ENCODE measurements at regions not wholly inside any gene's neighbourhood (a gene's known extent, or its start where the extent isn't known, plus 50 kb on each side); places are given as distances from the start of the nearest gene placed in this dataset.

DNA sequence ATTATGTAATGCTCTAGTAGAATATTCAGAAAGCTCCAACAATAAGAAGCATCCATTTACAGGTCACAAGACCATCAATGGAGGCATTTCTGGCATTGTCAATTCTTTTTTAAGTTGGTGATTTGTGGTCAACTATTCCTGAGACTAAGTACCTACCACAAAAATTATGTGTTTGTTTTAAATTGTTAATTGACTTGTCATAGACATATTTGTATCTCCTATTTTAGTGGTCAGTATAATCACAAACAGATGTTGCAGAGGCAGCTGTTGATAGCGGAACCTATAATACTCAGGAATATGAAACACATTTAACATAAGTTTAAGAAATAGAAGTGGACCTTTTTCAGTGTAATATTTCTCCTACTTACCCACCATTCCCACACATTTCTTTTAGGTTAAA lies 430.1 kb downstream of the CCDC85A start:
- no peak for DNase-seq (ENCODE audit: low read depth in 2 of 2)

DNA sequence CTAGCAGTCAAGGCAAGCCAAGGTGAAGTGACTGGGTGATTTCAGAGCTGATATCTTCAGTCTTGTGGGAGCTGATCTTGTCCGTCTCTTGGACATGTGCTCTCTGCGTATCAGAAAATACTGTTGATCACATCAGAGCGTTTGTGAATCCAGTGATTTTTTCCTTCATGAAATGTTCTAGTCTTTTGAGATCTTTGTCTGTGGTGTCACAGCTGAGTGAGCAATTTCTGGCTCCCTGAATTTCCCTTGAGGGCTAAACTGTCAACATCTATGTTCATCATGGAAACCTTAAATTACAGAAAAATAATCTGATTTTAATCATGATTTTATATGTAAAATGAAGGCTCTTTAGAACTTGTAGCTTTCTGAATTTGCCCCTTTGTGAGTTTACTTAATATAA lies 432.0 kb downstream of the CCDC85A start:
- DNase-seq (ENCODE audit: low read depth in 2 of 2) = no peak

DNA sequence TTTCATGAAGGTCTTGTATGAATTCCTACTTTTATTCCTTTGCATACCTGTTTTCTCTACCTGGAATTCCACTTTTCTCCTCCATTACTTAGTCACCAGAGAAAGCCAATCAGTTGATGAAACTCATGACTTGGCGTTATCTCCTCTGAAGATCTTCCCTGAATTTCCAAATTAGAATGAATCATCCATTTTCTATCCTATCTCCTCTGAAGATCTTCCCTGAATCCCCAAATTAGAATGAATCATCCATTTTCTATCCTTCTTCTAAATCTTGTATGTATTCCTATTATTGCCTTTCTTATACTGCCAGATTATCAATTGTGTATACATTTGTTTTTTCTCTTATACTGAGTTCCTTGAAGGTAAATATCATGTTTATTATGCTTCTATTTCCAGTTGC lies 440.4 kb downstream of the CCDC85A start:
- no peak for DNase-seq (ENCODE audit: low read depth in 2 of 2)

DNA sequence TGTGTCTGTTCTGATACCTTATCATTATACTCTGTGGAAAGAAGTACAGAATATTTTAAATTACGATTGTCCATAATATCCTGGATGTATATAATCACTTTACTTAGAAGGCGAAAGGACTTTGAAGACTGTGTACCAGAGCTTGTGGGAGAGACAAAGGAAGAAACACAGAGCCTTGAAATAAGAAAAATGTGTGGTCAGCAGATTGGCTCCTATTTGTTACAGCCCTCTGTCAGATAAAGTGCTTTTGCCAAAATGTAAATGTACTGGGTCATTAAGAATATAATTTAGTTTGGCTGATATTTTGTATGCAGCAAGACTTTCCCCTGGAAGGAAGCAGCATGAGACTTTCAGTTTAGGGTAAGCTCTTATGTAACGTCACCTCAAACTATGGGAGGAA lies 443.1 kb downstream of the CCDC85A start:
- no peak for DNase-seq (ENCODE audit: low read depth in 2 of 2)

DNA sequence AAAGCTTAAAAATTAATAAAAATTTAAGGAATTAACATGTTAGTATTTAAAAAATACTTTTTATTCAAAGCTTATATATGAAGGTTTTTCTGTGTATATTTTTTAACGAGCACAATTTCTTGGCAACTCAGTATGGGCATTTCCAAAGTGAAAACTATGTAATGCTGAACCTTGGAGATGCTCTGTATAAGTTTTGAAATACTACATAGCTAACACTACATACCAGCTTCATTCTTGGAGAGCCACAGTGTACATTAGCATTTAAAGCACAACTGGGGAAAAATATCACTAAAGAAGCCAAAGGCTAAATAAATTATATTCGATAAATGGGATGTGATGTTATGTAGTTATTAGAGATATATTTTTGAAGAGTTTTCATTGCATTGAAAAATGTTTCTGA lies 446.5 kb downstream of the CCDC85A start:
- DNase-seq (ENCODE audit: low read depth in 2 of 2) = no peak

DNA sequence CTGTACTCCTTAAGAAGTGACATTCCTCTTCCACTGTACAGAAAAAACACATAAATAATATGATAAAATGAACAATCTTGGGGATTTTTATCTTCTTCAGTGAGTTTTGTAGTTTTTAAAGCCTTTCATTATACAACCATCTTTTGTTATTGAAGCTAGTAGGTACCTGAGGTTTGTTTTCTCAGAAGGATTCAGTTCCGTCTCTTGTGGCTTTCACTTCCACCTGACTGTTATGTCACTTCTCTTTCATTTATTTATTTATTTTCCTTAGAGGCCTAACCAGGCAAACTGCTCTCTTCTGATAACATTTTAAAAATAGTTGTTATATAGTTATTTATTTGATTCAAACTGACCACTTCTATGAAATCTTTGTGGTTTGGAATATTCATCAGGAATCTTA lies 464.2 kb downstream of the CCDC85A start:
- DNase-seq (ENCODE audit: low read depth in 2 of 2) = no peak

DNA sequence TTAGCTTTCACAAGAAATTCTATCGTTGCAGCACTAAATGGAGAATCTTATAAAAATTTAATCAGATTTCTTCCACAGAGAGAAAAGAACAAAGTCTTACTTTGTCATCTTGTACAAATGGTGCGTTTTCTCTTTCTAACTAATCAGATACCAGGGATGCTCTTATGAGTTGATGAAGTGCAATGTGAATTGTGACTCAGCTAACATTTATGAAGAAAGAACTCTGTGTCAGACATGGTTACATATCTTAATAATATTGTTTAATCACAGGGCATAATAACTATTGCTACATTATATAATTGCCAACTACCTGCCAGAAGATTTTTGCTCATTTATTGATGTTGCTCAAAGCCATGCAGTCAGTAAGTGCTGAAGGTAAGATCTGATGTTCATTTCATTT lies 465.0 kb downstream of the CCDC85A start:
- no peak for DNase-seq (ENCODE audit: low read depth in 2 of 2)

DNA sequence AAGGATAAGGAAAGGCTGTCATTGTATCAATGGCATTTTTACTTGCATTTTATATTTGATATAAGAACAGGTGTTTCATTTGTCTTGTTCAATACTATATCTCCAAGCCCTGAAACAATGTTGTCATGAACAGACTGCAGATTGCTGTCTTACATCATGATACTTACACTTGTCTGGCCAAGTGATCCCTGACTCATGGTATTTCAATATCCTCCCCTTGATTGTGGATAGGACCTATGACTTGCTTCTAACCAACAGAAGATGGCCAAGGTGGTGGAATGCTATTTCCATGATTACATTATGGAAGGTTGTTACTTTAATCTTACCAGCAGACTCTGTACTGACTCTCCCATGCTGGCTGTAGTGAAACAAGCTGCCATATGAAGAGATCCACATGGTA lies 471.1 kb downstream of the CCDC85A start:
- no peak for DNase-seq (ENCODE audit: low read depth in 2 of 2)

DNA sequence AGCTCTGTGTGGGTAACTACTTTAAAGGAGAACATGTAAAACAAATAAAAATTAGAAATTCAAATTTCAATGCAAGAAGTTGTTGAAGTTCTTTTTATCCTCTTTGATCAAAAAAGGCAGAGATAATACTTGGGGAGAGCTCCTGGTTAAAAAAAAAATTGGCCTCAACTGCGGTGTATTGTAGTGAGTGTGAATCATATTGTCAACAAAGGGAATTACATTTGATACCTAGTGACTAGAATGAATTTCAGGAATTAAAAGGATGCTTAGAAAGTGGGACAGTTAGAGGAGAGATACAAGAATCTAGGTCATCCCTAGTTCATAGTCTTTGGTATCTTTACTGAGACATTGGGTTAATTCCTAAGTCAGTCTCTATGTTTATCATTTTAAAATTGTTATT lies 473.0 kb downstream of the CCDC85A start:
- DNase-seq (ENCODE audit: low read depth in 2 of 2) = no peak

DNA sequence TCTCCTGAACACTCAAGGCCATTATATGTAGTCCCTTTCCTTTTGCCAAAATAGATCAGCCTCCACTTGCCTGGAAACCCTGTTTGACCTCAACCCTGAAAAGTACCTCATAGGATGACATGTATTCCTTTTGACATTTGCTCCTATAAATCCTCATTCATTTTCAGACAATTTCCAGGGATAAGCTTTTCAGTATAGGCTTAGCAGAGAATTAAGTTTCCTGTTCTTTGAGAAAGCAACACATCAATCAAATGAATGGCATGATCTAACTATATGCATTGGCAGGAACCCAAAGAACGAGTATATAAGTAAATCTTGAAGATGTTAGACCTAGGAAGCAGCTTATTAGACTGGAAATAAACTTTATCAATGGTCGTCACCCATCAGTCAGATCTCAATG lies 483.0 kb downstream of the CCDC85A start:
- DNase-seq (ENCODE audit: low read depth in 2 of 2) = no peak

DNA sequence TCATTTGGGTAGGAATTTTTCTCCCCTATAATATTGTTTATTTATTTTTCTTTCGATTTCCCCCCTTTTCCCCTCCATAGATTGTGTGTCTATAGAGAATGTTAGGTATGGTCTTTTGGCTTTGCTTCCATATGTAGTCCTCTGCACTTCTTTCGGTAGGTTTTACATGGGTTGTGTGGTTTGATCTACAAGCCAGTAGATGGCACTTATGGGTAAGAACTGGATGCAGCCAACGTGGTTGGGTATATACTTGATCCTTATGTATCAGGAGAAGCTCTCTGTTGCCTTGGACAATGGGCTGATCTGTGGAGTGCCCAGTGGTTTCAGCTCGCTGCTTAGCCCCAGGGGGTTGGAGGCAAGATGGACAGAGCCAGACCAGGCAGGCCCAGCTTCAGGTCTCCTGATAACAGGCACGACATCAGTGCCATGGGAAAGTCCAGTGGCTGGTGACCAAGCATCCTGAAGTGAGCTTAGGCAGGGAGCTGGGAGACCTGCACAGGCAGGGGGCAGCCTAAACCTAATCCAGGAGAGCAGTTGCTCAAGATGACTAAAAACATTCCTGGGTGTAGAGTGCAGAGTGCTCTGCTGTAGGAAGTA lies 488.3 kb downstream of the CCDC85A start:
- DNase-seq (ENCODE audit: low read depth in 2 of 2) = no peak

DNA sequence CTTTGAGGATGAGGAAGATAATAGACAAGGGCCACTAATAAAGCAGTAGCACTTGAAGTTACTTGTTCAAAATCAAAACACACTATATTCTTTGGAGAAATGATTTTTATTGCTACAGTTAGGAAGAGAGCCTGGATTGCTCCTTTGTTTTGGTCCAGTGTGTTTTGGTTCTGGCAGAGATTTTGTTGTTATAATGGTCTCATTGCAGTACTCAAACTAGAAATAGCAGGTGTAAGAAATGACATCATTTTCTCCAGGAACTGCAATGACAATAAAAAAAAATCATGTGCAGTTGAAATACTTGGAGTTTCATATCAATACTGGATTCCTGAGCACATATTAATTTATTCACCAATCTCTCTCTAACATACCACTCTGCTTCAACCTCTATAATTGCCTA lies 490.3 kb downstream of the CCDC85A start:
- DNase-seq (ENCODE audit: low read depth in 2 of 2) = no peak

DNA sequence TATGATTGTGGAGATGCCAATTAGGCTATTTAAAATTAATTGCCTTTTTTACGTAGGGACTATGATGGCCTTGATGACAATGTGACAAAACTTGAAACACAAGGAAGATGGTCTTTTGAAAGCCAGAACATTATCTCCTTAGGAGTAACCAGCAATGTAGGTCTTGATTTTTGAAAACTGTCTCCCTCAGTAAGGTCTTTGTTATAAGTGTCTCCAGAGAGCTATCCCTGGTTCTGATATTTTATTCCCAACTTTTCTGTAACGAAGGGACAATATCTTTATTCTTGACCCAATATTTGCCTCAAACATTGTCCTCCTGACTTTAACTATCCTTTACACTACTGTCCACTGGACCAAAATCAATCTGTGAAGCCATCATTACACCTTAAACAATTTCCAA lies 493.2 kb downstream of the CCDC85A start:
- no peak for DNase-seq (ENCODE audit: low read depth in 2 of 2)

DNA sequence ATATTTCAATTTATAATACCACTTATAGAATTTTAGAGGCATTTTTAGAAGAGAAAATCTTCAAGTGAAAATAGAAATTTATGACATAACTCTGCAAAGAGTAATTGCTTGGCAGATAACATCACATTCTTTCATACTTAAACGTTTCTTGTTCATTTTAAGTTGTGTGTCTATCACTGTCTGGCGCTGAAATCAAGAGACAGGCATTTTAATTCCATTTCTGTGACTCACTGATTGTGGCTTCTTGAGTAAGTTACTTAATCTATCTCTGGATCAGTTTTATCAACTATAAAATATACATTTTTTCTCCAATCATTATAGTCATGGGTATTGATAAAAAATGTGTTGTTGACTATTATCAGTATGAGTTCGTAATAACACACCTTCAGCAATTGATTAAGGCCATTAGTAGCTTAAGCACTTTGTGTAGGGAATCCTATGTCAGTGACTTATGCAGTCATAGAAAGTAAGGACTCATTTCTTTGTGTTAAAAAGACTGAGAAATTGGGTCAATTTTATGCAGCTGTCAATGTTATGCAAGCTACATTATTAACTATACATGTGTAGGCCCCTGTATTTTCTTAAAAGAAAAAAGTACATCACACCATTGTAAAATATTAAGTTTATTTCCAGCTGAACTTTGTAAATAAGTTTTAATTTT lies 497.3 kb downstream of the CCDC85A start:
- no peak for DNase-seq (ENCODE audit: low read depth in 2 of 2)

DNA sequence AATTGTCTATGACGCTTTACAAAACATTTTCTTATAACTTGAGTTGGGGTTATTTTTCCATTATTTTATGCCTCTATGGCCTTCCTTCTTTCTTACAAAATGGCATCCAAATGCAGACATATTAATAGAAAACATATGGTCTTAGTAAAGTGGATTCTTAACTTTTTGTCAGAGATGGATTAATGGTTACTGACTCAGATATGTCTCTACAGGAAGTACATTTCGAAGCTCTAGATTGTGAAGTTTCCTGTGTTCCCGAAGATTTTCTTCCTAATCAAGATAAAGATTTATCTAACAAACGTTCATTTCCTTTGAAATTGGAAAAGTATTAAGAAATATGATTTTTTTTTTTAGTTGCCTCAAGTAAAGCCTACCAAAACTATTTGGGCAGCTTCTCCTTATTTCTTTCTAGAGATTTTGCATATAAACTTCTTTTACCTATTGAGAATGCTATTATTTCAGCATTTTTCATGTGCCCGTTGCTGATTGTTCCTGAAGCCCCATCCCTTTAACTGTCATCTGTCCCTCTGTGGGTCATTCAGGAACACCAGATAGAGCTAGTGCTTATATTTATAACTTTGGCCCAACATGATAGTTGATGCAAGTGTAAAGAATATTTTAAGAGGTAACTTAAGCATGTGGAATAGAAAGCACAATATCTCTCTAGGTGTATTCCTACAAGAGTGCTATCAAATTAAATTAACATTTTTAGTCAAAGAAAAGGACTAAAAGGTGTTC lies 498.0 kb downstream of the CCDC85A start:
- no peak for DNase-seq (ENCODE audit: low read depth in 2 of 2)

DNA sequence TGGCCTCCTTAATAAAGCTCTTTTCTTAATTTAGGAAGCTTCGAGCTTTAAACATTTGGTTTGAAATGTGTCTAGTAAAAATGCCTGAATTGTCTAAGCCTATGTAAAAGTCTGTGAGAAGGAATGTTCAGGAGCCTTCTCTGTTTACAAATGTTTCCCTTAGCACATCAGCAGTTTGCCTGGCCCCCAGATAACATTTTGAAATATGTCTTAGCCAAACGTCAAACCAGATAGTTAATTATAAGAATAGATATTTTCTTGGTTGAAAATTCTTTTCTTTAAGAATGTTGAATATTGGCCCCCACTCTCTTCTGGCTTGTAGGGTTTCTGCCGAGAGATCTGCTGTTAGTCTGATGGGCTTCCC lies 498.6 kb downstream of the CCDC85A start:
- no peak for DNase-seq (ENCODE audit: low read depth in 2 of 2)

DNA sequence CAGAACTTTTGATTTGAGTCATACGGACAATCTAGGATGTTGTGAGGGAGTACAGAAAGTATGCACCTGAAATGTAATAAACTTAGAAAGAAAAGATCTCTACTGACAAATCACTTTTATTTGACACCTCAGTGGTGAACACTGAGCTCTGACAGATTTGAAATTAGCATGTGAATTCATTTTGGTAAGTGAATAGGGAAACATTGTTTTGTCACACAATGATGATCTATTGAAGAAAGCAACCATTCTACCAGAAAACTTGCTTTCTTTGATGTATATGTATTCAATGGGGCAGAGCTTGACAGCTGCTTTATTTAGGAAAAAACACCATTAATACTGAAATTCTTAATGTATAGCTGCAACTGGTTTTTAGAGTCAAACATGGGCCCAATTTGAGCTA lies 500.5 kb downstream of the CCDC85A start:
- DNase-seq (ENCODE audit: low read depth in 2 of 2) = no peak

DNA sequence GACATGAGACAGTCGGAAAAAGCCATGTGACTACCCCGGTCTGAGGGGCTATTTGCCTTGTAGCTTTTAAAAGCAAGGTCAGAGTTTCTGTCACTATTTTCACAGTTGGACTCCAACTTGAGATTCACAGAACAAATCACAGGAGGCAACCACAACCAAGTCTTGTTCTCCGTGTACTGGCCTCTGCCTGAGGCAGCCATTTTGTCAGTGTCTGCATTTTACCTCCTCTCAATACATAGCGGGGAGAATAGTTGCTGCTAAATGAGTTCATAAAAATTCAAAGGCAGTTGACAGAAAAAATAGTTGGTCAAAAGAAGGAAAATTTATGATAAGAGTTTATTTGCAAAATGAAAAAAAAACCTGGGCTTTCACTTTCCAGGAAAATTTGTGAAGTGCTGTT lies 501.4 kb downstream of the CCDC85A start:
- no peak for DNase-seq (ENCODE audit: low read depth in 2 of 2)

DNA sequence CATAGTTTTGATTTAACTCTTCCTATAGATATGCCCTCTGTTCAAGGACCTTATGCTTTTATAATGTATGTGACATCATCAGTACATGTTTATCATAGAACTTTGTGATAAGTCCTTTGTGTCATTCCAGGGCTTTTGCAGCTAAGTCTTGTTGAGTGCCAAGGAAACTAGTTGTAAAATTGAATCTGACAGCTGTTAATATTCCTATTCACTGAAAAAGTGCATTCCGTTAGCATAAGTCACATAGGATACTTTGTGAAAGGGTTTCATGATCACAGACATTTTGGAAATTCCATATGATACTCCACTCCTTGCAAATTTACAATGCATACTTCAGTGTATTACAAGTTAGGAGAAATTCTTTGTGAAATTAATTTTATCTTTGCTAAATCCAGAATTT lies 503.4 kb downstream of the CCDC85A start:
- DNase-seq (ENCODE audit: low read depth in 2 of 2) = no peak

DNA sequence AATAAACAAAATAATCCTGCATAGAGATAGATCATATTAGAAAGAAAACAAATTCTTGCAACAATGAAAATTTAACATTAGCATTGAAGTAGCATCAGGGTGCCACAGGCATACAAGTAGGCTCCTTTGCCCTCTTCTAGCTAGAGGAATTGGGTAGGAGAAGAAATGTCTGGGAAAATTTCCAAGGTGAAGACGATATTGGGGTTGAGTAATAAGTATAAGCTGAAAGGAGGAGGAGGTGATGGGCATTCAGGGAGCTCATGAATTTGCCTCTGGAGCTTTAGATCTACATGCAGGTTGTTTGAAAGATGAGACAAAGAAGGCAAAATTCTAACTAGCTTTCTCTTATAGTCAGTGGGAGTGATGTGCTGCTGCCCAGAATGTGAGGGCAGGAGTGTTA lies 504.9 kb downstream of the CCDC85A start:
- no peak for DNase-seq (ENCODE audit: low read depth in 2 of 2)

DNA sequence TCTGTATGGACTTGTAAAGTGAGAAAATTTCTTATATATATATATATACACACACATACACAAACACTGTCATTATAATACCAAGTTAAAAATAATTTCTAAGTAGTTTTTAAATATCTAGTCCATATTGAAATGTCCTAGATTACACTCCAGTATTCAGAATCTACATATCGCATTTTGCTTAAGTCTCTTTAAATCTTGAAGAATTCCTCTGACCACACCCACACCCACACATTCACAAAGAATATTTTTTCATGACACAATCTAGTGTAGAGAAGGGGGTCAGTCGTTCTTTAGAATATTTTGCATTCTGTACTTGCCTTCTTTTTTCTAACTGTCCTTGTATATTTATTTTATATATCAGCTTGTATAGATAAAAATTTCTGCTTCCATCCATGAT lies 509.7 kb downstream of the CCDC85A start:
- no peak for DNase-seq (ENCODE audit: low read depth in 2 of 2)

DNA sequence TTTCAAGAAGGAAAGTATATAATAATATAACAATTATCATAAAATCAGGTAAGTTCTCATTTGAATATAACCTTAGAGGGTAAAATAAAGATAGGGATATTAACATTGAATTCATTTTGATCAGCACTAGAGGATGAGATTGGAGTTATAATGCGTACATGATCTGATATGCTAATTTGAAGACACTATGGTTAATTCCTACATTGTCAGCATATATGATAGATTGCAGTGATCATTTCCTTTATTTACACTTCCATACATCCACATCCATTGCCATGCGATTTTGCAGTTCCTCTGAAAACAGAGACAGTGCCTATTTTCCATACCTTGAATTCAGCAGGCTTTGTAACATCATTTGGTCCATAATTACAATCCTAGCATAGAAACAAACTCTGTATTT lies 519.2 kb downstream of the CCDC85A start:
- DNase-seq (ENCODE audit: low read depth in 2 of 2) = no peak

DNA sequence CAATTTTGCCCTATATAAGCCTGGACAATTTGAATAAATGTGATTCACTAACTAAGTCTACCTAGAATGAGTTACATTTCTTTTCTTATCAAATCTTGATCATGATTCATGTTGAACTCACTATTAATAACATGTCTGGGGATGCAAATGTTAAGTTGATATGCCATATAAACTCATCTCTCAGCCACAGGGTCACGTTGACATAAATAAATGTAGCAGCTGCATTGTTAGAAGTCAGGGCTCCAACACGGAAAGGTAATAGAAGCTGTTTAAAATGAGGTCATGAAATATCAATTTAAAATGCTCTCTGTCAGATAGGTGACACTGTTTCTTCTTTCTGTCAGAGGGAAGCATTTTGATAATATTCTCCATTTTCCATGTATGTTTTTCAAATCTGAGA lies 521.9 kb downstream of the CCDC85A start:
- DNase-seq (ENCODE audit: low read depth in 2 of 2) = no peak

DNA sequence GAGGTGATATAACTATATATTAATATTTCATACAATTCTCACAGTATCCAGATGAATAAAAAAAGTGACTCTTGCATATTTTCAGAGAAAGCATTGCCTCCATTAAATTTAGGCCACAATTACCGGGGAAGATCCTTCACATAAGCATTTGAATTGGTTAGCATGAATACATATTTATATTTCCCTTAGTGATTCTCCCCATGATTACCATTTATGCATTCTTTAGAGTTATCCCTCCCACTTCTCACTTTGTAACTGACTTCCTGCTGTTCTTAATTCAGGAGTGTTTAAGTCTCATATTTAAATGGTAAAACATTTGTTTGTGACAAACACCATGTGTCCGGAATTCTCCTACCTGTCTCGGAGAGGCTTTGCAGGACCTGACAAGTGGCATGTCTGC lies 523.4 kb downstream of the CCDC85A start:
- no peak for DNase-seq (ENCODE audit: low read depth in 2 of 2)
